HG03521 (cell line): ENCODE measurements at regions not wholly inside any gene's neighbourhood (a gene's known extent, or its start where the extent isn't known, plus 50 kb on each side); places are given as distances from the start of the nearest gene placed in this dataset.

Source experiments
- ATAC-seq: cut with Tn5 transposase; IDR thresholded peaks from one replicate; pipeline ENCODE4 v1.9.1; 2021; ENCODE audit warnings: mild to moderate bottlenecking, moderate library complexity; ENCODE audit not compliant: unreplicated experiment

- no peak for ATAC-seq
Measured at GRCh38 chr3:44048196-44048924, 193.3 kb upstream of the TOPAZ1 start.

- no peak for ATAC-seq
Measured at GRCh38 chr3:44048949-44049348, 192.7 kb upstream of the TOPAZ1 start.

GRCh38 chr3:44050101-44050500, 191.6 kb upstream of the TOPAZ1 start:
- no peak for ATAC-seq

- no peak for ATAC-seq
Measured at GRCh38 chr3:44050867-44051266, 190.8 kb upstream of the TOPAZ1 start.

- no peak for ATAC-seq
Measured at GRCh38 chr3:44055951-44056350, 185.7 kb upstream of the TOPAZ1 start.

GRCh38 chr3:44056446-44057240, 185.0 kb upstream of the TOPAZ1 start:
- no peak for ATAC-seq

GRCh38 chr3:44058022-44058867, 183.4 kb upstream of the TOPAZ1 start:
- ATAC-seq, result peak; percentile 83

GRCh38 chr3:44058868-44059203, 182.8 kb upstream of the TOPAZ1 start:
- ATAC-seq, result peak; percentile 25

- no peak for ATAC-seq
Measured at GRCh38 chr3:44060164-44060563, 181.5 kb upstream of the TOPAZ1 start.

- no peak for ATAC-seq
Measured at GRCh38 chr3:44061268-44061667, 180.4 kb upstream of the TOPAZ1 start.

GRCh38 chr3:44061961-44062360, 179.7 kb upstream of the TOPAZ1 start:
- ATAC-seq, result no peak

GRCh38 chr3:44065311-44066094, 176.2 kb upstream of the TOPAZ1 start:
- no peak for ATAC-seq

GRCh38 chr3:44066806-44067205, 174.9 kb upstream of the TOPAZ1 start:
- no peak for ATAC-seq

GRCh38 chr3:44067431-44067830, 174.3 kb upstream of the TOPAZ1 start:
- no peak for ATAC-seq

- no peak for ATAC-seq
Measured at GRCh38 chr3:44068753-44069152, 172.9 kb upstream of the TOPAZ1 start.

- ATAC-seq, result no peak
Measured at GRCh38 chr3:44069276-44069675, 172.4 kb upstream of the TOPAZ1 start.

GRCh38 chr3:44070841-44071546, 170.7 kb upstream of the TOPAZ1 start:
- ATAC-seq, result no peak

GRCh38 chr3:44072601-44073540, 168.8 kb upstream of the TOPAZ1 start:
- ATAC-seq, result no peak

- ATAC-seq, result no peak
Measured at GRCh38 chr3:44074181-44074580, 167.5 kb upstream of the TOPAZ1 start.
